Endothelial cell of umbilical vein (primary cell): ENCODE measurements at regions not wholly inside any gene's neighbourhood (a gene's known extent, or its start where the extent isn't known, plus 50 kb on each side); places are given as distances from the start of the nearest gene placed in this dataset.

Experiments used
- BruUV-seq: library from RNA; stranded (reverse); fragments of 400-500 nt; replicated peaks from 2 replicates; lab custom pipeline; 2021; lab: Mats Ljungman, UMichigan
- CTCF ChIA-PET: fragments of 300-600, 350-600 bp; sonication (Branson Sonifier 250); formaldehyde crosslinking; loops from one replicate; lab custom pipeline; 2021; ENCODE audit warnings: antibody characterized with exemption, inconsistent platforms; lab: Charles Lee
- POLR2A ChIA-PET: fragments of 300-600, 350-600 bp; sonication (Branson Sonifier 250); formaldehyde crosslinking; loops from one replicate; lab custom pipeline; 2021; ENCODE audit warnings: antibody characterized with exemption, inconsistent platforms; lab: Charles Lee
- DNase-seq: peaks from one replicate; pipeline ENCODE4 v3.0.0-alpha.2; 2011; ENCODE audit warnings: low read depth, low spot score
- FAIRE-seq: peaks from 2 replicates; lab custom pipeline; 2011; peaks lifted over from hg19 to GRCh38; lab: Jason Lieb, UNC
- H2AFZ ChIP-seq: 2 replicates; pipeline ENCODE4 v1.6.0; 2012; ENCODE audit warnings: low read depth, low read length, control low read depth, inconsistent platforms
- H3K27ac ChIP-seq: 2 replicates; pipeline ENCODE4 v1.5.1; 2011; ENCODE audit warnings: low read depth, mild to moderate bottlenecking, control low read depth, low read length, moderate library complexity; ENCODE audit not compliant: insufficient read depth
- H3K27me3 ChIP-seq, 2 experiments: 2 replicates each; pipeline versions ENCODE4 v1.6.0 to v1.6.1; 2011; ENCODE audit warnings: low read length in 2 of 2, mixed read lengths in 1 of 2; ENCODE audit not compliant: control insufficient read depth in 2 of 2, insufficient read depth in 2 of 2
- H3K36me3 ChIP-seq, 2 experiments: 2 replicates in 1 of 2; 3 replicates in 1 of 2; pipeline ENCODE4 v1.5.1; 2011; ENCODE audit warnings: low read length in 2 of 2, mild to moderate bottlenecking in 1 of 2, moderate library complexity in 1 of 2; ENCODE audit not compliant: control insufficient read depth in 2 of 2, insufficient read depth in 2 of 2; ENCODE audit errors: extremely low read depth in 1 of 2
- H3K4me1 ChIP-seq: 3 replicates; pipeline ENCODE4 v1.5.1; 2011; ENCODE audit warnings: mild to moderate bottlenecking, low read length; ENCODE audit not compliant: control insufficient read depth, insufficient read depth; ENCODE audit errors: extremely low read depth
- H3K4me2 ChIP-seq: 2 replicates; pipeline ENCODE4 v1.6.1; 2011; ENCODE audit warnings: low read length, control low read depth, mixed read lengths; ENCODE audit not compliant: insufficient read depth
- H3K4me3 ChIP-seq, 3 experiments: fragments of 200-600 bp in 1 of 3; sonication (generic), shearing (Covaris generic) in 1 of 3; replicated peaks in 1 of 3; 2 replicates each; pipeline ENCODE4 v1.5.1; 2011 to 2016; ENCODE audit warnings: control low read depth in 3 of 3, low read length in 3 of 3, mild to moderate bottlenecking in 2 of 3, inconsistent platforms in 1 of 3, low read depth in 1 of 3, moderate library complexity in 1 of 3; ENCODE audit not compliant: insufficient read depth in 1 of 3
- H3K79me2 ChIP-seq: 2 replicates; pipeline ENCODE4 v1.6.0; 2012; ENCODE audit warnings: low read length, inconsistent platforms; ENCODE audit not compliant: control insufficient read depth, insufficient read depth
- H3K9ac ChIP-seq: replicated peaks from 2 replicates; pipeline ENCODE3; 2011; ENCODE audit warnings: low read length, control low read depth; ENCODE audit not compliant: insufficient read depth; ENCODE audit errors: extremely low read depth
- H3K9me1 ChIP-seq: replicated peaks from 3 replicates; pipeline ENCODE4 v1.6.0; 2011; ENCODE audit warnings: mild to moderate bottlenecking, low read length; ENCODE audit not compliant: control insufficient read depth, insufficient read depth; ENCODE audit errors: extremely low read depth
- H3K9me3 ChIP-seq: replicated peaks from 2 replicates; pipeline ENCODE4 v1.5.1; 2012; ENCODE audit warnings: low read length, inconsistent platforms; ENCODE audit not compliant: control insufficient read depth, insufficient read depth
- H4K20me1 ChIP-seq: replicated peaks from 2 replicates; pipeline ENCODE3; 2011; ENCODE audit warnings: mild to moderate bottlenecking, low read length; ENCODE audit not compliant: control insufficient read depth, insufficient read depth; ENCODE audit errors: extremely low read depth
- CTCF ChIP-seq, 2 donors: IDR thresholded peaks; 1 replicate in 1 of 2; 2 replicates in 1 of 2; pipeline ENCODE4 v1.5.1; 2011; ENCODE audit warnings: low read length in 2 of 2, mild to moderate bottlenecking in 2 of 2, moderate library complexity in 2 of 2, control low read depth in 1 of 2, inconsistent platforms in 1 of 2, low read depth in 1 of 2; ENCODE audit not compliant: insufficient read depth in 1 of 2; ENCODE audit errors: extremely low read depth in 1 of 2
- EZH2 ChIP-seq: IDR thresholded peaks from 2 replicates; pipeline ENCODE4 v1.6.1; 2012; ENCODE audit warnings: borderline replicate concordance, low read depth, mild to moderate bottlenecking, moderate library complexity, low read length, inconsistent platforms; ENCODE audit not compliant: severe bottlenecking
- FOS ChIP-seq: IDR thresholded peaks from 2 replicates; pipeline ENCODE4 v1.6.1; 2011; ENCODE audit warnings: mild to moderate bottlenecking, low read length, moderate library complexity, borderline replicate concordance; ENCODE audit not compliant: insufficient read depth
- GATA2 ChIP-seq: IDR thresholded peaks from 2 replicates; pipeline ENCODE4 v1.7.0; 2011; ENCODE audit warnings: low read depth, mild to moderate bottlenecking, moderate library complexity, mixed read lengths, low read length; ENCODE audit not compliant: insufficient read length, insufficient read depth
- JUN ChIP-seq: IDR thresholded peaks from 2 replicates; pipeline ENCODE4 v1.6.1; 2011; ENCODE audit warnings: borderline replicate concordance, low read depth; ENCODE audit not compliant: insufficient read length, insufficient read depth
- MYC ChIP-seq: IDR thresholded peaks from one replicate; pipeline ENCODE4 v1.6.1; 2011; ENCODE audit warnings: mild to moderate bottlenecking, low read depth, low read length
- POLR2A ChIP-seq: IDR thresholded peaks from 2 replicates; pipeline ENCODE4 v1.6.1; 2012; ENCODE audit warnings: low read depth, mild to moderate bottlenecking, control low read depth, low read length
- POLR2AphosphoS5 ChIP-seq: IDR thresholded peaks from 2 replicates; pipeline ENCODE4 v1.6.1; 2012; ENCODE audit warnings: low read depth, mild to moderate bottlenecking, control low read depth, low read length, moderate library complexity; ENCODE audit not compliant: insufficient read depth
- dilution Hi-C: fragments of 300-500 bp; cut with MboI; formaldehyde crosslinking; loops from one replicate; pipeline ENCODE4 v1.15.0; 2019; ENCODE audit warnings: low sequenced_read_pairs; ENCODE audit not compliant: extremely low pct_ligation_motif_present
- intact Hi-C: fragments of 100-400 bp; cut with micrococcal nuclease; formaldehyde crosslinking; loops from one replicate; pipeline ENCODE4 v1.10.0; 2022
- TF ChIP-seq, protein P1 (sequence below): IDR thresholded peaks from 2 replicates; pipeline ENCODE4 v1.6.1; 2011; ENCODE audit not compliant: insufficient read depth, insufficient read length

- Histone ChIP-seq H3K9me3 (no peaks in the 10 kb centered on the region), H3K4me2 (no peak overlapping the region), H3K36me3 (no peaks in the 10 kb centered on the region), H3K27me3 (no peaks in the 10 kb centered on the region), H3K4me1 (no peaks in the 10 kb centered on the region), H3K27ac (no peak overlapping the region), H3K9ac (no peak overlapping the region), H3K9me1 (no peaks in the 10 kb centered on the region), H2AFZ (no peak overlapping the region), H3K79me2 (no peaks in the 10 kb centered on the region), H4K20me1 (no peaks in the 10 kb centered on the region), H3K4me3 (no peak overlapping the region)
- dilution Hi-C loops, result no loop called here
- ChIA-PET CTCF (no interaction called here), POLR2A (no interaction called here)
- no TSS peak for BruUV-seq
- TF ChIP-seq JUN, result no peak
- TF ChIP-seq EZH2, result no peak
- TF ChIP-seq, protein P1, sequence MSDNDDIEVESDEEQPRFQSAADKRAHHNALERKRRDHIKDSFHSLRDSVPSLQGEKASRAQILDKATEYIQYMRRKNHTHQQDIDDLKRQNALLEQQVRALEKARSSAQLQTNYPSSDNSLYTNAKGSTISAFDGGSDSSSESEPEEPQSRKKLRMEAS, result no peak
- no peak for TF ChIP-seq FOS
- no peak for TF ChIP-seq POLR2A
- TF ChIP-seq CTCF (IDR thresholded peaks at IDR 0.05; ENCODE audit: extremely low read depth in 1 of 2, insufficient read depth in 1 of 2, low read depth in 1 of 2, low read length in 2 of 2), result no peak
- no peak for TF ChIP-seq POLR2AphosphoS5
- TF ChIP-seq MYC, result no peak
- no peak for TF ChIP-seq GATA2
- intact Hi-C loops, result loop anchor here (5.0 kb wide), 1 partner anchor 236 kb away; no protein-coding TSS in a partner anchor
- DNase-seq, result no peak
- FAIRE-seq, result no peak
Measured at GRCh38 chr11:130672911-130673310, 224.5 kb downstream of the ADAMTS15 start.
